HL-60 (cell line): ENCODE measurements at regions not wholly inside any gene's neighbourhood (a gene's known extent, or its start where the extent isn't known, plus 50 kb on each side); places are given as distances from the start of the nearest gene placed in this dataset.

Experiments used
- GABPA ChIP-seq: IDR thresholded peaks from 2 replicates; pipeline ENCODE4 v1.6.1; 2012; ENCODE audit warnings: low read depth
- POLR2AphosphoS5 ChIP-seq: IDR thresholded peaks from 2 replicates; pipeline ENCODE4 v1.6.1; 2012; ENCODE audit warnings: low read depth
- SPI1 ChIP-seq: IDR thresholded peaks from 2 replicates; pipeline ENCODE4 v1.6.1; 2012; ENCODE audit warnings: low read depth, mild to moderate bottlenecking, borderline replicate concordance
- TF ChIP-seq, protein P1 (sequence below): IDR thresholded peaks from one replicate; pipeline ENCODE4 v1.5.1; 2011; ENCODE audit warnings: low read length, control low read depth, inconsistent platforms; ENCODE audit not compliant: insufficient read depth
- TF ChIP-seq, protein P2 (sequence below): IDR thresholded peaks from 2 replicates; pipeline ENCODE4 v1.6.1; 2012; ENCODE audit warnings: low read depth; ENCODE audit not compliant: insufficient replicate concordance

DNA sequence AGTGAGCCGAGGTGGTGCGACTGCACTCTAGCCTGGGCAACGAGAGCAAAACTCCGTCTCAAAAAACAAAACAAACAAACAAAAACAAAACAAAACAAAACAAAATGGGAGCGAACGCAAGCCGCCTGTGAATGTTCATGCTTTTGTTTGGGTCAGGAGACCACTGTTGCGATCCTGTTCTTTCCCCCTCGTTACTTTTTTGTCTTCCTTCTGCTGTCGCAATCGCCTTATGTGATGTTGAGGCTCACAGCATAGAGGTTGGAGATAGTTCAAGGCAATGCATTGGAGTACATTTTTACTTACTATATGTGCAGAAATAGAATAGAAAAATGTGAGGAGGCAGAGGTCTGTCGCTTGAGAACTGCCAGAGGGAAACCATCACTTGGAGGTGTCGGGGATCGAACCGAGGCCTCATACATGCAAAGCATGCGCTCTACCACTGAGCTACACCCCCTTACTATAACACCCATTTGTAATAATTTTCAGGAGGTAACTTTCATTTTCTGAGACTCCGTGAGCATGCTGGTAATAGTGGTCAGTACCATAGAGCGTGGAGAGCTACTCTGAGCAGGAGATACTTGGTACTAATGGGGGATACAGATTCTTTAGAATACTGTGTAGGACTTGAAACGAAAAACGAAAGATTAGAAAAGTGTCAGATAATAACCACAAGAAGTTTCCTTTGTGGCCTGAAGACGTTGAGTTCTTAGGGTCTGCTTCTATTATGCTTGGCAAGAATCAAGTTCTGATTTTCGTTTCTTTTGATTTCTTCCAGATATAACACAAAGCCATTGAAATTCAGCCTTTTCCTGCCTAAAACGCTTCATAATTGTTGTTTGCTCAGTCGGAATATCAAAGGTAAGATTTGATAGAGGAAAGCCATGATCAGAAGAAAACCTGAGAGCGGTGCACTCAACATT lies 121.1 kb downstream of the TRIM27 start:
- TF ChIP-seq, protein P1, sequence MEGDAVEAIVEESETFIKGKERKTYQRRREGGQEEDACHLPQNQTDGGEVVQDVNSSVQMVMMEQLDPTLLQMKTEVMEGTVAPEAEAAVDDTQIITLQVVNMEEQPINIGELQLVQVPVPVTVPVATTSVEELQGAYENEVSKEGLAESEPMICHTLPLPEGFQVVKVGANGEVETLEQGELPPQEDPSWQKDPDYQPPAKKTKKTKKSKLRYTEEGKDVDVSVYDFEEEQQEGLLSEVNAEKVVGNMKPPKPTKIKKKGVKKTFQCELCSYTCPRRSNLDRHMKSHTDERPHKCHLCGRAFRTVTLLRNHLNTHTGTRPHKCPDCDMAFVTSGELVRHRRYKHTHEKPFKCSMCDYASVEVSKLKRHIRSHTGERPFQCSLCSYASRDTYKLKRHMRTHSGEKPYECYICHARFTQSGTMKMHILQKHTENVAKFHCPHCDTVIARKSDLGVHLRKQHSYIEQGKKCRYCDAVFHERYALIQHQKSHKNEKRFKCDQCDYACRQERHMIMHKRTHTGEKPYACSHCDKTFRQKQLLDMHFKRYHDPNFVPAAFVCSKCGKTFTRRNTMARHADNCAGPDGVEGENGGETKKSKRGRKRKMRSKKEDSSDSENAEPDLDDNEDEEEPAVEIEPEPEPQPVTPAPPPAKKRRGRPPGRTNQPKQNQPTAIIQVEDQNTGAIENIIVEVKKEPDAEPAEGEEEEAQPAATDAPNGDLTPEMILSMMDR = no peak
- TF ChIP-seq POLR2AphosphoS5 (no peak), GABPA (no peak), SPI1 (no peak)
- TF ChIP-seq, protein P2, sequence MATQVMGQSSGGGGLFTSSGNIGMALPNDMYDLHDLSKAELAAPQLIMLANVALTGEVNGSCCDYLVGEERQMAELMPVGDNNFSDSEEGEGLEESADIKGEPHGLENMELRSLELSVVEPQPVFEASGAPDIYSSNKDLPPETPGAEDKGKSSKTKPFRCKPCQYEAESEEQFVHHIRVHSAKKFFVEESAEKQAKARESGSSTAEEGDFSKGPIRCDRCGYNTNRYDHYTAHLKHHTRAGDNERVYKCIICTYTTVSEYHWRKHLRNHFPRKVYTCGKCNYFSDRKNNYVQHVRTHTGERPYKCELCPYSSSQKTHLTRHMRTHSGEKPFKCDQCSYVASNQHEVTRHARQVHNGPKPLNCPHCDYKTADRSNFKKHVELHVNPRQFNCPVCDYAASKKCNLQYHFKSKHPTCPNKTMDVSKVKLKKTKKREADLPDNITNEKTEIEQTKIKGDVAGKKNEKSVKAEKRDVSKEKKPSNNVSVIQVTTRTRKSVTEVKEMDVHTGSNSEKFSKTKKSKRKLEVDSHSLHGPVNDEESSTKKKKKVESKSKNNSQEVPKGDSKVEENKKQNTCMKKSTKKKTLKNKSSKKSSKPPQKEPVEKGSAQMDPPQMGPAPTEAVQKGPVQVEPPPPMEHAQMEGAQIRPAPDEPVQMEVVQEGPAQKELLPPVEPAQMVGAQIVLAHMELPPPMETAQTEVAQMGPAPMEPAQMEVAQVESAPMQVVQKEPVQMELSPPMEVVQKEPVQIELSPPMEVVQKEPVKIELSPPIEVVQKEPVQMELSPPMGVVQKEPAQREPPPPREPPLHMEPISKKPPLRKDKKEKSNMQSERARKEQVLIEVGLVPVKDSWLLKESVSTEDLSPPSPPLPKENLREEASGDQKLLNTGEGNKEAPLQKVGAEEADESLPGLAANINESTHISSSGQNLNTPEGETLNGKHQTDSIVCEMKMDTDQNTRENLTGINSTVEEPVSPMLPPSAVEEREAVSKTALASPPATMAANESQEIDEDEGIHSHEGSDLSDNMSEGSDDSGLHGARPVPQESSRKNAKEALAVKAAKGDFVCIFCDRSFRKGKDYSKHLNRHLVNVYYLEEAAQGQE = no peak
